ENCODE measurements at regions not wholly inside any gene's neighbourhood (a gene's known extent, or its start where the extent isn't known, plus 50 kb on each side); places are given as distances from the start of the nearest gene placed in this dataset.

GRCh38 chr6:126880964-126881363, 237.5 kb upstream of the RSPO3 start:
- TF ChIP-seq CTCF (conservative IDR thresholded peaks at IDR 0.05 in 1 of 2, IDR thresholded peaks at IDR 0.05 in 1 of 2; ENCODE audit: low read depth in 1 of 2, low read length in 2 of 2): no peak
- no peak for TF ChIP-seq EZH2 (IDR thresholded peaks at IDR 0.05; ENCODE audit: low read length, missing control alignments)
